NT2/D1 (cell line): ENCODE measurements at regions not wholly inside any gene's neighbourhood (a gene's known extent, or its start where the extent isn't known, plus 50 kb on each side); places are given as distances from the start of the nearest gene placed in this dataset.

Experiments used
- YY1 ChIP-seq: IDR thresholded peaks from 2 replicates; pipeline ENCODE4 v1.6.1; 2011; ENCODE audit not compliant: insufficient read length, insufficient read depth
- ZNF274 ChIP-seq: IDR thresholded peaks from 2 replicates; pipeline ENCODE4 v1.6.1; 2011; ENCODE audit warnings: mild to moderate bottlenecking, low read depth, low read length

GRCh38 chrX:9241427-9241826 lies 207.5 kb upstream of the FAM9B start:
- TF ChIP-seq YY1 (no peak), ZNF274 (no peak)
